Karpas-422 (cell line): ENCODE measurements at regions not wholly inside any gene's neighbourhood (a gene's known extent, or its start where the extent isn't known, plus 50 kb on each side); places are given as distances from the start of the nearest gene placed in this dataset.

Source experiments
- DNase-seq: peaks from one replicate; pipeline ENCODE4 v3.0.0-alpha.2; 2015
- H2AFZ ChIP-seq: fragments of 200-600 bp; sonication (generic); 2 replicates; pipeline ENCODE4 v1.6.1; 2014; ENCODE audit warnings: antibody characterized with exemption, low read length, mixed read lengths
- H3K27ac ChIP-seq: fragments of 200-600 bp; sonication (generic); 2 replicates; pipeline ENCODE4 v1.5.1; 2014; ENCODE audit warnings: mild to moderate bottlenecking, low read length, moderate library complexity
- H3K27me3 ChIP-seq: fragments of 200-600 bp; sonication (generic); 2 replicates; pipeline ENCODE4 v1.6.1; 2014; ENCODE audit warnings: low read length, mixed read lengths
- H3K36me3 ChIP-seq: fragments of 200-600 bp; sonication (generic); 2 replicates; pipeline ENCODE4 v1.6.1; 2014; ENCODE audit warnings: low read length, mixed read lengths; ENCODE audit not compliant: insufficient read depth
- H3K4me1 ChIP-seq: fragments of 200-600 bp; sonication (generic); 2 replicates; pipeline ENCODE4 v1.6.1; 2014; ENCODE audit warnings: mild to moderate bottlenecking, low read length, mixed read lengths
- H3K4me2 ChIP-seq: fragments of 200-600 bp; sonication (generic); 2 replicates; pipeline ENCODE4 v1.6.1; 2014; ENCODE audit warnings: low read length, low read depth, mild to moderate bottlenecking; ENCODE audit not compliant: poor library complexity, severe bottlenecking
- H3K4me3 ChIP-seq: fragments of 200-600 bp; sonication (generic); 2 replicates; pipeline ENCODE4 v1.5.1; 2014; ENCODE audit warnings: mild to moderate bottlenecking, antibody characterized with exemption, low read length, mixed read lengths
- H3K79me2 ChIP-seq: fragments of 200-600 bp; sonication (generic); 2 replicates; pipeline ENCODE4 v1.6.1; 2014; ENCODE audit warnings: mild to moderate bottlenecking, low read length, mixed read lengths
- H3K9ac ChIP-seq: fragments of 200-600 bp; sonication (generic); 2 replicates; pipeline ENCODE4 v1.6.0; 2014; ENCODE audit warnings: low read length
- H3K9me2 ChIP-seq: fragments of 200-600 bp; sonication (generic), shearing (Covaris generic); replicated peaks from 2 replicates; pipeline ENCODE4 v1.6.0; 2014; ENCODE audit warnings: mild to moderate bottlenecking, low read length, moderate library complexity; ENCODE audit not compliant: insufficient read depth
- H3K9me3 ChIP-seq: fragments of 300-700, 200-600 bp; sonication (generic); 2 replicates; pipeline ENCODE4 v1.6.1; 2014; ENCODE audit warnings: low read length, mixed read lengths
- H4K20me1 ChIP-seq: fragments of 200-600 bp; sonication (generic); 2 replicates; pipeline ENCODE4 v1.6.1; 2014; ENCODE audit warnings: mild to moderate bottlenecking, antibody characterized with exemption, low read length, low read depth; ENCODE audit not compliant: insufficient read depth

GRCh38 chr12:91551242-91551641 lies 368.6 kb upstream of the DCN start:
- Histone ChIP-seq H3K4me2 (no peak overlapping the region), H3K4me1 (no peaks in the 10 kb centered on the region), H3K9me3 (no peaks in the 10 kb centered on the region; the same call in 1 of the 2 replicates), H3K36me3 (no peaks in the 10 kb centered on the region), H3K9ac (no peak overlapping the region), H3K79me2 (no peaks in the 10 kb centered on the region), H3K9me2 (no peaks in the 10 kb centered on the region), H2AFZ (no peak overlapping the region), H3K27ac (no peak overlapping the region), H3K4me3 (no peak overlapping the region), H3K27me3 (no peaks in the 10 kb centered on the region), H4K20me1 (no peaks in the 10 kb centered on the region)
- no peak for DNase-seq

- Histone ChIP-seq H3K9me3 (no peaks in the 10 kb centered on the region), H3K27me3 (no peaks in the 10 kb centered on the region), H3K4me1 (no peaks in the 10 kb centered on the region), H3K79me2 (no peaks in the 10 kb centered on the region), H3K27ac (no peak overlapping the region), H2AFZ (no peak overlapping the region), H3K36me3 (no peaks in the 10 kb centered on the region), H4K20me1 (no peaks in the 10 kb centered on the region), H3K9me2 (no peaks in the 10 kb centered on the region), H3K4me3 (no peak overlapping the region), H3K9ac (no peak overlapping the region), H3K4me2 (no peak overlapping the region)
- no peak for DNase-seq
These were observed 360.0 kb upstream of the DCN start for GRCh38 chr12:91542666-91543065.

GRCh38 chr12:91542067-91542466 lies 359.4 kb upstream of the DCN start:
- Histone ChIP-seq H3K9me2 (no peaks in the 10 kb centered on the region), H3K9me3 (no peaks in the 10 kb centered on the region), H3K36me3 (no peaks in the 10 kb centered on the region), H2AFZ (no peak overlapping the region), H3K4me3 (no peak overlapping the region), H4K20me1 (no peaks in the 10 kb centered on the region), H3K9ac (no peak overlapping the region), H3K4me1 (no peaks in the 10 kb centered on the region), H3K4me2 (no peak overlapping the region), H3K79me2 (no peaks in the 10 kb centered on the region), H3K27me3 (no peaks in the 10 kb centered on the region), H3K27ac (no peak overlapping the region)
- DNase-seq: no peak

GRCh38 chr12:91538418-91538817 lies 355.8 kb upstream of the DCN start:
- Histone ChIP-seq H3K27ac (no peak overlapping the region), H3K4me3 (no peak overlapping the region), H3K9me2 (no peaks in the 10 kb centered on the region), H3K27me3 (no peaks in the 10 kb centered on the region), H3K4me2 (no peak overlapping the region), H3K36me3 (no peaks in the 10 kb centered on the region), H3K9ac (no peak overlapping the region), H2AFZ (no peak overlapping the region), H3K9me3 (no peaks in the 10 kb centered on the region), H3K4me1 (no peaks in the 10 kb centered on the region), H4K20me1 (no peaks in the 10 kb centered on the region), H3K79me2 (no peaks in the 10 kb centered on the region)
- no peak for DNase-seq

GRCh38 chr12:91533366-91533765 lies 350.7 kb upstream of the DCN start:
- no peak overlapping the region for H3K9ac ChIP-seq
- H3K4me2 ChIP-seq: no peak overlapping the region
- no peaks in the 10 kb centered on the region for H3K79me2 ChIP-seq
- H3K4me3 ChIP-seq: no peak overlapping the region
- H4K20me1 ChIP-seq: no peaks in the 10 kb centered on the region
- H3K9me2 ChIP-seq: no peaks in the 10 kb centered on the region
- no peaks in the 10 kb centered on the region for H3K4me1 ChIP-seq
- no peaks in the 10 kb centered on the region for H3K27me3 ChIP-seq
- H3K9me3 ChIP-seq: no peaks in the 10 kb centered on the region
- no peak overlapping the region for H2AFZ ChIP-seq
- no peaks in the 10 kb centered on the region for H3K36me3 ChIP-seq
- no peak overlapping the region for H3K27ac ChIP-seq
- no peak for DNase-seq

GRCh38 chr12:91529829-91530228 lies 347.2 kb upstream of the DCN start:
- Histone ChIP-seq H2AFZ (no peak overlapping the region), H3K4me1 (no peaks in the 10 kb centered on the region), H3K27me3 (no peaks in the 10 kb centered on the region), H3K36me3 (no peaks in the 10 kb centered on the region), H3K9ac (no peak overlapping the region), H4K20me1 (no peaks in the 10 kb centered on the region), H3K4me2 (no peak overlapping the region), H3K9me2 (no peaks in the 10 kb centered on the region), H3K9me3 (no peaks in the 10 kb centered on the region), H3K4me3 (no peak overlapping the region), H3K27ac (no peak overlapping the region), H3K79me2 (no peaks in the 10 kb centered on the region)
- no peak for DNase-seq

- no peaks in the 10 kb centered on the region for H3K27me3 ChIP-seq
- no peak overlapping the region for H2AFZ ChIP-seq
- no peak overlapping the region for H3K9ac ChIP-seq
- no peak overlapping the region for H3K4me2 ChIP-seq
- H3K27ac ChIP-seq: no peak overlapping the region
- no peaks in the 10 kb centered on the region for H3K9me2 ChIP-seq
- H3K4me1 ChIP-seq: no peaks in the 10 kb centered on the region
- H3K79me2 ChIP-seq: no peaks in the 10 kb centered on the region
- no peaks in the 10 kb centered on the region for H4K20me1 ChIP-seq
- H3K4me3 ChIP-seq: no peak overlapping the region
- no peaks in the 10 kb centered on the region for H3K36me3 ChIP-seq
- H3K9me3 ChIP-seq: no peaks in the 10 kb centered on the region
- no peak for DNase-seq
These were observed 341.2 kb upstream of the DCN start for GRCh38 chr12:91523831-91524230.

- H3K27ac ChIP-seq: no peak overlapping the region
- H3K27me3 ChIP-seq: no peaks in the 10 kb centered on the region
- H3K9me2 ChIP-seq: no peaks in the 10 kb centered on the region
- DNase-seq: no peak
- no peaks in the 10 kb centered on the region for H3K9me3 ChIP-seq
- no peaks in the 10 kb centered on the region for H4K20me1 ChIP-seq
- H3K79me2 ChIP-seq: no peaks in the 10 kb centered on the region
- no peak overlapping the region for H2AFZ ChIP-seq
- H3K4me2 ChIP-seq: no peak overlapping the region
- H3K4me1 ChIP-seq: no peaks in the 10 kb centered on the region
- no peaks in the 10 kb centered on the region for H3K36me3 ChIP-seq
- H3K9ac ChIP-seq: no peak overlapping the region
- no peak overlapping the region for H3K4me3 ChIP-seq
These were observed 334.1 kb upstream of the DCN start for GRCh38 chr12:91516695-91517047.
